HG03135 (cell line): ENCODE measurements at regions not wholly inside any gene's neighbourhood (a gene's known extent, or its start where the extent isn't known, plus 50 kb on each side); places are given as distances from the start of the nearest gene placed in this dataset.
"Not testable (repeated sequence)": the region's sequence is repeated elsewhere in the genome, so short reads cannot be mapped to it uniquely, and the experiment has no call there.

ENCODE experiments used
- ATAC-seq: cut with Tn5 transposase; IDR thresholded peaks from one replicate; pipeline ENCODE4 v1.9.1; 2021; ENCODE audit warnings: mild to moderate bottlenecking, moderate library complexity; ENCODE audit not compliant: unreplicated experiment

GRCh38 chr5:110278449-110278848 is 448.0 kb downstream of the TMEM232 start:
- ATAC-seq, result not testable (repeated sequence)

DNA sequence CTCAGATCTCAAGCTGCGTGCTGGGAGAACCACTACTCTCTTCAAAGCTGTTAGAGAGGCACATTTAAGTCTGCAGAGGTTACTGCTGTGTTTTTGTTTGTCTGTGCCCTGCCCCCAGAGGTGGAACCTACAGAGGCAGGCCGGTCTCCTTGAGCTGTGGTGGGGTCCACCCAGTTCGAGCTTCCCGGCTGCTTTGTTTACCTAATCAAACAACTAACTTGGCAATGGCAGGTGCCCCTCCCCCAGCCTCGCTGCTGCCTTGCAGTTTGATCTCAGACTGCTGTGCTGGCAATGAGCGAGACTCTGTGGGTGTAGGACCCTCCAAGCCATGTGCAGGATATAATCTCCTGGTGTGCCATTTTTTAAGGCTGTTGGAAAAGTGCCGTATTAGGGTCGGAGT is 442.4 kb downstream of the TMEM232 start:
- ATAC-seq, result not testable (repeated sequence)

GRCh38 chr5:110288766-110289511 is 437.5 kb downstream of the TMEM232 start:
- no peak for ATAC-seq

DNA sequence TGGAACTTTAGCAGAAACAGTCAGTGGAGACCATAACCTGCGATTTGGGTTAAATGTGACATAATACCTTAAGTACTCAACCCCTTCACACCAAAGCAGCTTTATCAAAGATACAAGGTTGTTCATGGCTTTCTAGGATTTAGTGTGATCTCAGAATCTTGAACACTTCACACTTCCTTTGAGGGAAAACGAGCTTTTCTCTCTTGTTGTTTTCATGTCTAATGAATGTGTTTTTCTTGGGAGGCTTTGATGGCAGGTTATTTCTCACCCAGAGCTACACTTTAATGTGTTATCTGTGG is 437.0 kb downstream of the TMEM232 start:
- ATAC-seq, result no peak

- ATAC-seq, result no peak
These were observed 435.9 kb downstream of the TMEM232 start for GRCh38 chr5:110290542-110290941.

- ATAC-seq, result no peak
These were observed 432.2 kb downstream of the TMEM232 start for GRCh38 chr5:110294281-110294680.

GRCh38 chr5:110297152-110297670 is 429.3 kb downstream of the TMEM232 start:
- ATAC-seq, result no peak

- no peak for ATAC-seq
These were observed 422.3 kb downstream of the TMEM232 start for GRCh38 chr5:110304176-110304575.

- ATAC-seq, result no peak
These were observed 419.8 kb downstream of the TMEM232 start for GRCh38 chr5:110306650-110307049.

DNA sequence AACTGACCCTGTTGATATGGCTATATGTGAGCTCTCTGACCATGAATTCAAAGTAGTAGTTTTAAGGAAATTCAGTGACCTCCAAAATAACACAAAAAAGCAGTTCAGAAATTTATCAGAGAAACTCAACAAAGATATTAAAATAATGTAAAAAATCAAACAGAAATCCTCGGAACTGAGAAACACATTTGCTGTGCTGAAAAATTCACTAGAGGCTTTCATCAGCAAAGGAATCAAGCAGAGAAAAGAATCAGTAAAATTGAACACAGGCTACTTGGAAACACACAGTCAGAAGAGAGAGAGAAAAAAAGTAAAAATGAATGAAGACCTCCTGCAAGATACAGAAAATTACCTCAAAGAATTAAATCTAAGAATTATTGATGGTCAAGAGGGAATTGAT is 417.2 kb downstream of the TMEM232 start:
- ATAC-seq, result no peak

- ATAC-seq, result not testable (repeated sequence)
These were observed 409.9 kb downstream of the TMEM232 start for GRCh38 chr5:110316566-110316965.

DNA sequence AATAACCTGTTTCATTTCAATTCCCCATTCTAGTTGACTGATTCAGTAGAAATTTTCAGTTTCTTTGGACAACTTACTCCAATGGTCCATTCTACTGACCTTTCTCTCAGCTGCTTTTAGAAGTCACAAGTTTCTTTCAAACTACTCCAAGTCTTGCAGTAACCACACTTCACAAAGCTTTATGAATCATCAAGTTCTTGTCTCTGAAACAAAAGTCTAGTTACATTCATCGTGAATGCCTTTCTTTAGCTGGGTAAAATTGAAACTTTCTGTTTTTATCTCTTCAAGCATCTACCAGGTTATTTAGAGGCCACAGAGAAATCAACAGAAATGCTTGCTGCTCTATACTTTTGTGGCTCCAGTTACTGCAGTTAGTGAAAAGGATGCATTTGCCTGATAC is 405.4 kb downstream of the TMEM232 start:
- ATAC-seq, result no peak

- ATAC-seq, result no peak
These were observed 403.1 kb downstream of the TMEM232 start for GRCh38 chr5:110323357-110323756.

- ATAC-seq, result no peak
These were observed 402.6 kb downstream of the TMEM232 start for GRCh38 chr5:110323832-110324231.

- ATAC-seq, result no peak
These were observed 401.6 kb downstream of the TMEM232 start for GRCh38 chr5:110324876-110325275.

DNA sequence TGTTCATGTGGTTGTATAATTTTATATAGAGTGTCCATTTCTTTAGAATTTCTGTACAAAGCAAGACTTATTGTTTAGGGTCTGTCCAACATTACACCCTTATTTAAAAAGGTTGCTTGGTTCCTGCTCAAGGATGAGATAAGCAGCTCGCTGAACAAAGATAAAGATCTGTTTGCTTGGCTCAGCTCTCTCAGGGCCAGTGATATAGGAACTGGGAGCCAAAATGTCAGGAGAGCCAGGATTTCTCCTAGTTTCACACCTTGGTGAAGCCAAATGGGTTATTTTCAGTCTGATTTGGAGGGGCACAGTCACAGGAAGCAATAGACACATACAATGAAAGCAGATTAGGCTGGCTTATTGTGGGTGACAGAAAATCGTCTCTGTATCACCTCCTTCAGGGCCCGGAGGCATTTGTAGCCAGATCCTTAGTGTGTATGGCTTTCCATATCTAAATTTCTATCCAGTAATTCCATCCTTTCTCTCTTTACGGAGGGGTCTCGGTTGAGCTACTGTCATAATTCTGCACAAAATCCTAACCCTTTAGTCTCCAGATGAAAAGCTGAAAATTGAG is 396.4 kb downstream of the TMEM232 start:
- ATAC-seq, result no peak

- ATAC-seq, result no peak
These were observed 393.1 kb downstream of the TMEM232 start for GRCh38 chr5:110333384-110333783.

DNA sequence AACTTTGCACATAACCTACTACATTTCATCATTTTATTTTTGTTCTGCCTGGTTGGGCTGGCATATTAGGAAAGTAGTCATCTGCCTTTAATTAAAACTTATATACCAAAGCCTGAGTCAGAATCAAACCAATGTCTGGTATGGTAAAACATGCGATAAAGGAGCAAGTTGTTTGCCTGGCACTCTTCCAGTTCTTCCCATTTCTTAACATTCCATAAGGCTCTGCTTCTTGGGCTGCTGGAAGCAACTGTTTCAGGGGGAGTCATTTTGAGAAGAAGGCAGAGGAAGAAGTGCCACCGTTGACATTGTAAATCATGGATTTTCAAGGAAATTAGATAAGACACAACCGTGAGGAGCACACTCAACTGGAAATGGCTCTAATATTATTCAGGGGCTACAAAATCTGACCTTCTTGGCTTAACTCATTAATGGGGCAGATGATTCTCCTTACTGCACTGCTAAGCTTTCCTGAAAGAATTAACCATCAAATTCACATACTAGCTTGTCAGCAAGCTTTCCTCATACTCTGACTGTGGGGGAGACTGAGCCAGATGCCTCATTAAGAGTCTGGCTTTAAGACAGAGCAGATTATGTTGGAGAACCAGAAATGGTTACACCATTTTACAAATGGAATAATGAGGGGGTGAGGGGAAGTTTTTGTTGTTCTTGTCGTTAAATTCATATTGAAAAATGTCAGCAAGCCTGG is 391.0 kb downstream of the TMEM232 start:
- no peak for ATAC-seq

DNA sequence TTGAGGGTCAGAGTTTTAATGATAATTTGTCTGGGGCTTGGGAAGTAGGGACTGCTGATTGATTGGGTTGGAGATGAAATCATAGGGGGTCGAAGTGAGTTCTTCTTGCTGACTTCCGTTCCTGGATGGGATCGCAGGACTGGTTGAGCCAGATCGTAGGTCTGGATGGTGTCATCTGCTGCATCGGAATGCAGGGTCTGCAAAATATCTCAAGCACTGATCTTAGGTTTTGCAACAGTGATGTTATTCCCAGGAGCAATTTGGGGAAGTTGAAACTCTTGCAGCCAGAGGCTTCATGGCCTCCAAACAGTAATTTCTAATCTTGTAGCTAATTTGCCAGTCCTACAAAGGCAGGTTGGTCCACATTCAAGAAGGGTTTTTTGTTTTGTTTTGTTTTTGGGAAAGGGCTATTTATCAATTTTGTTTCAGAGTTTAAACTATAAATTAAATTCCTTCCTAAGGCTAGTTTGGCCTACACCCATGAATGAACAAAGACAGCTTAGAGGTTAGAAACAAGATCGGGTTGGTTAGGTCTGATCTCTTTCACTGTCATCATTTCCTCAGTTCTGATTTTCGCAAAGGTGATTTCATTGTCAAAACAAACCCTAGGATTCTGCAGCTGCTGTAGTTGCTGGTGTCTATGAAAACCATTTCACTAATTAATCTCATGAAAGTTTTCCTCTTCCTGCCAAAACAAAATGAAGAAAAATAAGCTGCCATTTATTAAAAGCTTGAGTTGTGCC is 388.0 kb downstream of the TMEM232 start:
- ATAC-seq, result no peak

DNA sequence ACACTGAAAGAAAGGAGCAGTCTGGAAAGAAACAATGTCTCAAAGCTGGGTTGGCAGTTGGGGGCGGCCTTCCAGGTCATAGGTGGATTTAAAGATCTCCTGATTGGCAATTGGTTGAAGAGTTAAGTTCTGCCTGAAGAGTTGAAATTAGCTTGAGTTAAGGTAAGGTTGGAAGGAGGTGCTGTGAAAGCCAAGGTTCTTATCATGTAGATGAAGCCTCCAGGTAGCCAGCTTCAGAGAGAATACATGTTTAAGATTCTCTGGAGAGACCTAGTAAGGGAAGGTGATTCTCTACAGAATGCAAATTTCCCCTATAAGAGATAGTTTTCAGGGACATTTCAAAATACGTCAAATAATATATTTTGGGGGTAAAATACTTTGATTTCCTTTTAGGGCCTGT is 387.1 kb downstream of the TMEM232 start:
- no peak for ATAC-seq

DNA sequence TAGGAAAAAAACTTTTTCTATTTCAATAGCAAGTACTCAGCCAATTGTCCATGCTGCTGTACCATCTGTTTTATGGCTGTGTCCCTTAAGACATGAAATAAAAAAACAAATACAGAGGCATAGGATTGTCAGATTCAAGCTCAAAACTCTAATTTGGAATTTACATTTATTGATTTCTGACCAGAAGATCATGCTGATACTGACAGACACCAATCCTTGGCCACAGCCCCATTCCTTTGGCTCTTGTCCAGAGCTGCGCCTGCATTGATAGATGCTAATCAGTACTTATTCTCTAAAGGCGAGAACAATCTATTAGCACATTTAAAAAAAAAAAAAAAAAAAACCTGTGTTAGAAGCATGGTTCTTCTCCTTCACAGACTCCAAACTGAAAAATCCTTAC is 384.6 kb downstream of the TMEM232 start:
- no peak for ATAC-seq
